Colonic mucosa (tissue), 4 donors: ENCODE measurements at regions not wholly inside any gene's neighbourhood (a gene's known extent, or its start where the extent isn't known, plus 50 kb on each side); places are given as distances from the start of the nearest gene placed in this dataset.

ENCODE experiments used
- DNase-seq: peaks from one replicate; pipeline ENCODE4 v3.0.0-alpha.2; 2020
- H3K27ac ChIP-seq: fragments of 200-600 bp; one replicate; pipeline ENCODE4 v1.8.0; 2021
- H3K27me3 ChIP-seq: fragments of 200-600 bp; one replicate; pipeline ENCODE4 v1.8.0; 2021
- H3K36me3 ChIP-seq: fragments of 200-600 bp; one replicate; pipeline ENCODE4 v1.8.0; 2021
- H3K4me1 ChIP-seq: fragments of 200-600 bp; one replicate; pipeline ENCODE4 v1.8.0; 2021; ENCODE audit warnings: mild to moderate bottlenecking
- H3K4me3 ChIP-seq: fragments of 200-600 bp; one replicate; pipeline ENCODE4 v1.8.0; 2021
- H3K9ac ChIP-seq, 2 donors: one replicate each; pipeline ENCODE4 v1.7.0; 2013; ENCODE audit warnings: control low read depth in 2 of 2, low read depth in 2 of 2, low read length in 2 of 2
- H3K9me3 ChIP-seq: fragments of 200-600 bp; one replicate; pipeline ENCODE4 v1.8.0; 2021
- CTCF ChIP-seq: fragments of 200-600 bp; IDR thresholded peaks from one replicate; pipeline ENCODE4 v1.8.0; 2022; ENCODE audit warnings: antibody characterized with exemption, mild to moderate bottlenecking
- intact Hi-C: fragments of 100-400 bp; cut with DNase I; formaldehyde crosslinking; loops from one replicate; pipeline ENCODE4 v1.14.1; 2022
- donor health status: healthy.
- donor health status: DM: no; HTN: no; CAD: no.
- donor health status: DM: no; HTN: no; CAD: no.

GRCh38 chr15:57789225-57789624, 82.7 kb downstream of the POLR2M start:
- no peak overlapping the region for H3K4me3 ChIP-seq
- H3K27me3 ChIP-seq = no peaks in the 10 kb centered on the region
- H3K36me3 ChIP-seq = no peaks in the 10 kb centered on the region
- TF ChIP-seq CTCF = no peak
- H3K9me3 ChIP-seq = no peaks in the 10 kb centered on the region
- no peaks in the 10 kb centered on the region for H3K4me1 ChIP-seq
- no peak overlapping the region for H3K27ac ChIP-seq
- DNase-seq = no peak
- H3K9ac ChIP-seq = no peak overlapping the region
- intact Hi-C loops = no loop called here

GRCh38 chr15:57792724-57793449, 86.4 kb downstream of the POLR2M start:
- intact Hi-C loops = no loop called here
- no peaks in the 10 kb centered on the region for H3K4me1 ChIP-seq
- no peaks in the 10 kb centered on the region for H3K36me3 ChIP-seq
- no peaks in the 10 kb centered on the region for H3K9me3 ChIP-seq
- no peak overlapping the region for H3K9ac ChIP-seq
- DNase-seq = peak; percentile 61
- no peaks in the 10 kb centered on the region for H3K27me3 ChIP-seq
- no peak overlapping the region for H3K4me3 ChIP-seq
- no peak for TF ChIP-seq CTCF
- peak overlapping the region; percentile 4 for H3K27ac ChIP-seq

GRCh38 chr15:57795261-57795660, 88.7 kb downstream of the POLR2M start:
- H3K4me1 ChIP-seq = no peaks in the 10 kb centered on the region
- H3K36me3 ChIP-seq = no peaks in the 10 kb centered on the region
- intact Hi-C loops = no loop called here
- H3K9ac ChIP-seq = no peak overlapping the region
- TF ChIP-seq CTCF = no peak
- H3K27ac ChIP-seq = no peak overlapping the region
- no peak for DNase-seq
- no peaks in the 10 kb centered on the region for H3K27me3 ChIP-seq
- H3K9me3 ChIP-seq = no peaks in the 10 kb centered on the region
- no peak overlapping the region for H3K4me3 ChIP-seq

- no peak for DNase-seq
- TF ChIP-seq CTCF = no peak
- intact Hi-C loops = no loop called here
- Histone ChIP-seq H3K4me3 (no peak overlapping the region), H3K27ac (no peak overlapping the region), H3K36me3 (no peaks in the 10 kb centered on the region), H3K9me3 (no peaks in the 10 kb centered on the region), H3K4me1 (no peaks in the 10 kb centered on the region), H3K27me3 (no peaks in the 10 kb centered on the region), H3K9ac (no peak overlapping the region)
Measured at GRCh38 chr15:57796146-57796545, 89.6 kb downstream of the POLR2M start.

GRCh38 chr15:57797110-57797509, 90.6 kb downstream of the POLR2M start:
- intact Hi-C loops = no loop called here
- Histone ChIP-seq H3K27me3 (no peaks in the 10 kb centered on the region), H3K27ac (no peak overlapping the region), H3K4me3 (no peak overlapping the region), H3K9me3 (no peaks in the 10 kb centered on the region), H3K36me3 (no peaks in the 10 kb centered on the region), H3K4me1 (no peaks in the 10 kb centered on the region), H3K9ac (no peak overlapping the region)
- no peak for DNase-seq
- no peak for TF ChIP-seq CTCF
